HepG2 (cell line): ENCODE measurements at regions not wholly inside any gene's neighbourhood (a gene's known extent, or its start where the extent isn't known, plus 50 kb on each side); places are given as distances from the start of the nearest gene placed in this dataset.
A peak's percentile ranks its signal among the peaks of the same experiment; 100 is the strongest.

Source experiments
- ATAC-seq: fragments of 200-7000 bp; cut with Tn5 transposase; 3 replicates; pipeline ENCODE4 v1.9.1; 2020; ENCODE audit warnings: mild to moderate bottlenecking, moderate library complexity
- BruUV-seq: library from RNA; stranded (reverse); fragments of 400-500 nt; replicated peaks from 2 replicates; lab custom pipeline; 2021; lab: Mats Ljungman, UMichigan
- CTCF ChIA-PET: fragments of 300-600 bp; formaldehyde crosslinking; extraction: SDS; loops from one replicate; lab custom pipeline; 2021; ENCODE audit warnings: low total read pairs, inconsistent platforms, low intra/inter-chr PET ratio; lab: Yijun Ruan, JAX
- POLR2A ChIA-PET: fragments of 350-600 bp; sonication (Branson Sonifier 250); formaldehyde crosslinking; loops from one replicate; lab custom pipeline; 2020; ENCODE audit warnings: antibody characterized with exemption, inconsistent platforms; lab: Yijun Ruan, JAX
- DNase-seq: peaks from one replicate; pipeline ENCODE4 v3.0.0-alpha.2; 2015; ENCODE audit warnings: low spot score
- FAIRE-seq: peaks from 3 replicates; lab custom pipeline; 2011; peaks lifted over from hg19 to GRCh38; lab: Jason Lieb, UNC
- H2AFZ ChIP-seq: one replicate; pipeline ENCODE4 v1.6.1; 2011; ENCODE audit warnings: low read length, inconsistent platforms
- H3K27ac ChIP-seq: fragments of 300-600 bp; 3 replicates; pipeline ENCODE4 v1.8.0; 2011; ENCODE audit warnings: mixed run types, mild to moderate bottlenecking, mixed read lengths, low read length, inconsistent platforms; ENCODE audit not compliant: insufficient read depth; ENCODE audit errors: extremely low read length
- H3K27me3 ChIP-seq, 2 experiments: fragments of 200-600 bp in 1 of 2; 2 replicates in 1 of 2; 3 replicates in 1 of 2; pipeline versions ENCODE4 v1.6.0 to v1.8.0; 2011; ENCODE audit warnings: low read length in 2 of 2, mild to moderate bottlenecking in 2 of 2, moderate library complexity in 2 of 2, inconsistent platforms in 1 of 2; ENCODE audit not compliant: insufficient read depth in 2 of 2, control insufficient read depth in 1 of 2
- H3K36me3 ChIP-seq, 2 experiments: fragments of 200-600 bp in 1 of 2; replicated peaks in 1 of 2; 2 replicates in 1 of 2; 3 replicates in 1 of 2; pipeline versions ENCODE4 v1.5.1 to v1.8.0; 2011; ENCODE audit warnings: low read length in 2 of 2, inconsistent platforms in 1 of 2; ENCODE audit not compliant: insufficient read depth in 2 of 2, control insufficient read depth in 1 of 2
- H3K4me1 ChIP-seq: 2 replicates; pipeline ENCODE4 v1.5.1; 2012; ENCODE audit warnings: low read length, inconsistent platforms; ENCODE audit not compliant: insufficient read depth
- H3K4me2 ChIP-seq: 2 replicates; pipeline ENCODE4 v1.6.0; 2011; ENCODE audit warnings: low read depth, low read length, inconsistent platforms
- H3K4me3 ChIP-seq, 3 experiments: fragments of 200-600 bp in 1 of 3; sonication (generic), shearing (Covaris generic) in 1 of 3; replicated peaks in 1 of 3; 2 replicates each; pipeline ENCODE4 v1.5.1; 2011 to 2016; ENCODE audit warnings: low read length in 3 of 3, inconsistent platforms in 2 of 3, low read depth in 2 of 3, mild to moderate bottlenecking in 2 of 3, control low read depth in 1 of 3, mixed read lengths in 1 of 3; ENCODE audit not compliant: insufficient read depth in 1 of 3
- H3K79me2 ChIP-seq: one replicate; pipeline ENCODE4 v1.6.1; 2011; ENCODE audit warnings: low read length, inconsistent platforms; ENCODE audit not compliant: insufficient read depth
- H3K9ac ChIP-seq: 2 replicates; pipeline ENCODE4 v1.6.0; 2011; ENCODE audit warnings: mild to moderate bottlenecking, low read depth, low read length, inconsistent platforms; ENCODE audit not compliant: insufficient read depth
- H3K9me3 ChIP-seq: 2 replicates; pipeline ENCODE4 v1.5.1; 2012; ENCODE audit warnings: mild to moderate bottlenecking, low read length
- H4K20me1 ChIP-seq: 2 replicates; pipeline ENCODE4 v1.6.0; 2011; ENCODE audit warnings: inconsistent platforms, mild to moderate bottlenecking, low read length, moderate library complexity; ENCODE audit not compliant: insufficient read depth
- AKAP8 ChIP-seq: sonication (generic); formaldehyde crosslinking; IDR thresholded peaks from 2 replicates; pipeline ENCODE4 v1.5.1; 2020; ENCODE audit warnings: mild to moderate bottlenecking, missing genetic modification reagents
- GRHL1 ChIP-seq: sonication (generic); formaldehyde crosslinking; conservative IDR thresholded peaks from 2 replicates; pipeline ENCODE4 v1.8.0; 2022; ENCODE audit warnings: missing genetic modification reagents
- NFE2L2 ChIP-seq: fragments of 150-350 bp; IDR thresholded peaks from 2 replicates; pipeline ENCODE4 v1.6.1; 2014; ENCODE audit warnings: low read length
- SIN3A ChIP-seq: IDR thresholded peaks from 2 replicates; pipeline ENCODE4 v1.6.1; 2011; ENCODE audit warnings: low read depth, mild to moderate bottlenecking, control low read depth, low read length, borderline replicate concordance
- ZFX ChIP-seq: sonication (generic); formaldehyde crosslinking; IDR thresholded peaks from 2 replicates; pipeline ENCODE4 v1.4.0; 2020; ENCODE audit warnings: mild to moderate bottlenecking, low read depth, missing genetic modification reagents, moderate library complexity
- ZNF24 ChIP-seq: fragments of 450-650 bp; IDR thresholded peaks from 2 replicates; pipeline ENCODE4 v1.6.1; 2017; ENCODE audit warnings: antibody characterized with exemption, mild to moderate bottlenecking
- ZNF589 ChIP-seq: sonication (generic); formaldehyde crosslinking; conservative IDR thresholded peaks from 2 replicates; pipeline ENCODE4 v1.8.0; 2022; ENCODE audit warnings: mild to moderate bottlenecking, moderate library complexity, missing genetic modification reagents
- ZNF792 ChIP-seq: IDR thresholded peaks from 2 replicates; pipeline ENCODE4 v1.6.1; 2016
- WGBS: methylation state at CpG from one replicate; pipeline ENCODE4 v1.1.6; 2017; ENCODE audit warnings: low lambda C conversion rate; 5-methylcytosine and 5-hydroxymethylcytosine counted together
- in situ Hi-C: cut with HindIII; loops from 2 replicates; pipeline ENCODE4 v1.10.0; 2017; ENCODE audit warnings: low pct_unique_long_range_greater_than_20kb; ENCODE audit not compliant: extremely low pct_ligation_motif_present
- intact Hi-C: fragments of 100-400 bp; cut with micrococcal nuclease; formaldehyde crosslinking; loops from one replicate; pipeline ENCODE4 v1.10.0; 2022; ENCODE audit not compliant: unreplicated experiment
- TF ChIP-seq, protein P1 (sequence below): IDR thresholded peaks from 2 replicates; pipeline ENCODE4 v1.6.1; 2016

DNA sequence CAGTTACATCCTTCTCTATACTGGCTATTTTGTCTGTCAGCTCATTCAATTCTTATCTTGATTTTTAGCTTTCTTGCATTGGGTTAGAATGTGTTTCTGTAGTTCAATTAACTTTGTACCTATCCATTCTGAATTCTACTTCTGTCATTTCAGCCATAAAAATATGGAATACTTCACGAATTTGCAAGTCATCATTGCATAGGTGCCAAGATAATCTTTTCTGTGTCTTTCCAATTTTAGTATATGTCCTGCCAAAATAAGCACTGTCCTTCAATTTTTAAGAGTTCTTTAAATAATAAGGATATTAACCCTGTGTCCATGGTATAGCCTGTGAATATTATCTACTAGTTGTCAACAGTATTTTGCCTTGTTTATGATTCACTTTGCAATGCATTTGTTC lies 665.7 kb upstream of the MDGA2 start:
- DNase-seq: no peak
- H3K36me3 ChIP-seq: no peaks in the 10 kb centered on the region
- H3K27ac ChIP-seq: no peak overlapping the region
- ChIA-PET CTCF (no interaction called here), POLR2A (no interaction called here)
- H3K4me3 ChIP-seq: no peak overlapping the region
- peaks cover 68% of the 10 kb centered on the region for H3K9me3 ChIP-seq
- in situ Hi-C loops (no loop called here), intact Hi-C loops (no loop called here)
- no peaks in the 10 kb centered on the region for H3K4me1 ChIP-seq
- no peaks in the 10 kb centered on the region for H3K79me2 ChIP-seq
- no peak overlapping the region for H3K4me2 ChIP-seq
- no peaks in the 10 kb centered on the region for H4K20me1 ChIP-seq
- 0% methylated on average over 1 of the region's 1 CpG for WGBS
- no peak for ATAC-seq
- H3K9ac ChIP-seq: no peak overlapping the region
- no peak overlapping the region for H2AFZ ChIP-seq
- no TSS peak for BruUV-seq
- no peak for FAIRE-seq
- TF ChIP-seq NFE2L2 (peak; percentile 53; the same call in 1 of the 2 replicates), ZNF24 (no peak), SIN3A (no peak), AKAP8 (CRISPR knock-in tag) (no peak), ZFX (no peak)
- no peaks in the 10 kb centered on the region for H3K27me3 ChIP-seq

DNA sequence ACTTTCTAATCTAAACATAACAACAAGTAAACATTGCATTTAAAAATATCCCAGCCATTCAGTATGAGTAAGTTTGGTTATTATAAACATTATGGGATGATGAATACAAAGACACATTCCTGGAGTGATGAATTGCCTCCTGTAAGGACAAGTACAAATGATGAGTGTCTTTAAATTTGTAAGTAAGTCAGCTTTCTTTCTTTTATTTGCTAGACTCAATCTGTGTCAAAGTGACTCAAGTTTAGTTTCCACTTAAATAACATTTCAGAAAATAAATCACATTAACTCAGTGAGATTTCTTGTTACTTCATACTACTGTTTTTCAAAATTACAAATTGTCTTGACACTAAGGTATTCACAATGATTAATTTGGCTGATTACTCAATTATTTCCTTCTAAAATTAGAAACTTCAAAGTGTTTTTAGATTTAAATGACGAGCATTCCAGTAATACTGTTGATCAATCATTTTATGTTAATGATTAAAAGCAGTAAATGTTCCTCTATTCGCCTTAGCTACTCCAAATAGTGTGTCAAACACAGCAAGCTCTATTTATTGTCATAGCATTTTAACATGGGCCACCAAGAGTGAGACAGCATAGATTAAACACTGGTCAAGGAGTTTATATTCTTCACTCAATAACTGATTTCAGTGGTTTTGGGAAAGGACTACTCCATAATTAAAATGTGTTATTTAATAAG lies 658.0 kb upstream of the MDGA2 start:
- H3K4me2 ChIP-seq: no peak overlapping the region
- H2AFZ ChIP-seq: no peak overlapping the region
- H3K27me3 ChIP-seq: no peaks in the 10 kb centered on the region
- ATAC-seq (no peak), DNase-seq (no peak), FAIRE-seq (no peak)
- no peaks in the 10 kb centered on the region for H4K20me1 ChIP-seq
- H3K4me3 ChIP-seq: no peak overlapping the region
- in situ Hi-C loops: no loop called here
- WGBS: 0% methylated on average over 2 of the region's 2 CpGs
- H3K9me3 ChIP-seq: peaks cover 54% of the 10 kb centered on the region
- BruUV-seq: no TSS peak
- CTCF ChIA-PET: no interaction called here
- intact Hi-C loops: no loop called here
- no peaks in the 10 kb centered on the region for H3K79me2 ChIP-seq
- H3K4me1 ChIP-seq: no peaks in the 10 kb centered on the region
- no peak overlapping the region for H3K9ac ChIP-seq
- TF ChIP-seq, protein P1, sequence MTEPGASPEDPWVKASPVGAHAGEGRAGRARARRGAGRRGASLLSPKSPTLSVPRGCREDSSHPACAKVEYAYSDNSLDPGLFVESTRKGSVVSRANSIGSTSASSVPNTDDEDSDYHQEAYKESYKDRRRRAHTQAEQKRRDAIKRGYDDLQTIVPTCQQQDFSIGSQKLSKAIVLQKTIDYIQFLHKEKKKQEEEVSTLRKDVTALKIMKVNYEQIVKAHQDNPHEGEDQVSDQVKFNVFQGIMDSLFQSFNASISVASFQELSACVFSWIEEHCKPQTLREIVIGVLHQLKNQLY (CRISPR knock-in tag): no peak
- TF ChIP-seq ZNF792 (CRISPR knock-in tag) (no peak), GRHL1 (no peak), ZNF589 (no peak)
- TF ChIP-seq, all 625 proteins: peak for 0
- Histone ChIP-seq H3K36me3 (no peaks in the 10 kb centered on the region), H3K27ac (no peak overlapping the region)
- POLR2A ChIA-PET: no interaction called here
